ENCODE measurements at regions not wholly inside any gene's neighbourhood (a gene's known extent, or its start where the extent isn't known, plus 50 kb on each side); places are given as distances from the start of the nearest gene placed in this dataset.
A peak's percentile ranks its signal among the peaks of the same experiment; 100 is the strongest.
"Not testable (repeated sequence)": the region's sequence is repeated elsewhere in the genome, so short reads cannot be mapped to it uniquely, and the experiment has no call there.

DNA sequence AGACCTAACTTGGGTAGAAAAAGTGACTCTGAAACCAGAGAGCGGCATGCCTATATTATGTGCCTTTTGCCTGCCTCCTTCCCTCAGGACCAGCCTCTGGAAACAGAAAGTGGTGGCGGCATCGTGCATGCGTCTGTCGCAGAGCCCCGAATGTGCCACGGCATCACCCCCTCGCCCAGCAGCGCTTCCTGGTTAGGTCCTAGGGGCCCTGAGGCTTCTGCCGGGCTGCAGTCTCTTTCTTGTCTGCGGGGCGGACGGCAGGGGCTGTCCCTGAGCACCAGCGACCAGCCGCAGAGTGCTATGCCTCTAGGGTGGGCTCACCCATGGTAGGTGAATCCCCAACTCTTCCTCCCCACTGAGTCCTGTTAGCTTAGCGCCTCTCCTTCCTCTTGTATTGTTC, 68.7 kb downstream of the VSIG4 start:
- DNase-seq = no peak

DNA sequence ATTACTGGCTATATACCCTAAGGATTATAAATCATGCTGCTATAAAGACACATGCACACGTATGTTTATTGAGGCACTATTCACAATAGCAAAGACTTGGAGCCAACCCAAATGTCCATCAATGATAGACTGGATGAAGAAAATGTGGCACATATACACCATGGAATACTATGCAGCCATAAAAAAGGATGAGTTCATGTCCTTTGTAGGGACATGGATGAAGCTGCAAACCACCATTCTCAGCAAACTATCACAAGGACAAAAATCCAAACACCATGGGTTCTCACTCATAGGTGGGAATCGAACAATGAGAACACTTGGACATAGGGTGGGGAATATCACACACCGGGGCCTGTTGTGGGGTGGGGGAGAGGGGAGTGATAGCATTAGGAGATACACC, 72.7 kb downstream of the VSIG4 start:
- not testable (repeated sequence) for DNase-seq

DNA sequence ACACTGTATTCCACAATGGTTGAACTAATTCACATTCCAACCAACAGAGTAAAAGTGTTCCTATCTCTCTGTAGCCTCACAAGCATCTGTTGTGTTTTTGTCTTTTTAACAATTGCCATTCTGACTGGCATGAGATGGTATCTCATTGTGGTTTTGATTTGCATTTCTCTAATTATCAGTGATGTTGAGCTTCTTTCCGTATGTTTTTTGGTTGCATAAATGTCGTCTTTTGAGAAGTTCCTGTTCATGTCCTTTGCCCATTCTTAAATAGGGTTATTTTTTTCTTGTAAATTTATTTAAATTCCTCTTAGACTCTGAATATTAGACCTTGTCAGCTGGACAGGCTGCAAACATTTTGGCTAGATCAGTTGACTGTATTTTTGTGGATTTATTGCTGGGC, 78.2 kb downstream of the VSIG4 start:
- no peak for DNase-seq

DNA sequence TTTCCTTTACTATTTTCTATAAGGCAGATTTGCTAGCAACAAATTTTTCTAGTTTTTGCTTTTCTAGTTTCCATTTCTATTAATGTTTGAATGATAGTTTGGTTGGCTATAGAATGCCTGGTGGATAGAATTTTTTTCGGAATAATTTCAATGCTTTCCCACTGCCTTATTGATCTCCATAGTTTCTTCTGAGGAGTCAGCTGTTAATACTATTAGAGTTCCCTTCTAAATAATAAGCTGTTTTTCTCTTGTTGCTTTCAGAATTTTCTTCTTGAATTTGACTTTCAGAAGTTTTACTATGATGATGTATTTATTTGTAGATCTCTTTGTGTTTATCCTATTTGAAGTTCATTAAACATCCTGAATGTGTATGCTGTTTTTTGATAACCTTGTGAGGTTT, 91.8 kb downstream of the VSIG4 start:
- no peak for DNase-seq

DNA sequence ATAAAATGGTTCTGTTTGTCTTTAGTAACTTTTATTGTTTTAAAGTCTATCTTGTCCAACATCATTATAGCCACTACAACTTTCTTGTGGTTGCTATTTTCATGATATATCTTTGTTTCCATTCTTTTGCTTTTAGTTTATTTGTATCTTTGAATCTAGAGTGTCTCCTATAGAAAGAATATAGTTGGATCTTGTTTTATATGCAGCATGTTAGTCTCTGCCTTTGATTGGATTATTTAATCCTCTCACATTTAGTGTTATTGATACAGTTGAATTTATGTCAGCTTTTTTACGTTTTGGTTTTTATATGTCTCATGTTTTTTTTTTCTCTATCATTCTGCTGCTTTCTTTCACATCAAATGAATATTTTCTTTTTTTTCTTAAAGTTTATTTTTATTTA, 98.1 kb downstream of the VSIG4 start:
- no peak for DNase-seq

DNA sequence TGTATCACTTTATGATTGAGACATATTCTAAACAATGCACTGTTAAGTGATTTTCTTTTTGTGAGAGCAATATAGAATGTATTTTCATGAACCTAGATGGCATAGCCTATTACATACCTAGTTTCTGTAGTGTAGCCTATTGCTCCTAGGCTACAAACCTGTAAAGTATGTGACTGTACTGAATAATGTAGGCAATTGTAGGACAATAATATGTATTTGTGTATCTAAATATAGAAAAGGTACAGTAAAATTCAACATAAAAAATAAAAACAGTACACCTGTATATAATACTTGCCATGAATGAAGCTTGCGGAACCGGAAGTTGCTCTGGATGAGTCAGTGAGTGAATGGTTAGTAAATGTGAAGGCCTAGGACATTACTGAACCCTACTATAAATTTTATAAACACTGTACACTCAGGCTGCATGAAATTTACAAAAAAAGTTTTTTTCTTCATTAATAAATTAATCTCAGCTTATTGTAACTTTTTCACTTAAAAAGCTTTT, 106.7 kb downstream of the VSIG4 start:
- no peak for DNase-seq

DNA sequence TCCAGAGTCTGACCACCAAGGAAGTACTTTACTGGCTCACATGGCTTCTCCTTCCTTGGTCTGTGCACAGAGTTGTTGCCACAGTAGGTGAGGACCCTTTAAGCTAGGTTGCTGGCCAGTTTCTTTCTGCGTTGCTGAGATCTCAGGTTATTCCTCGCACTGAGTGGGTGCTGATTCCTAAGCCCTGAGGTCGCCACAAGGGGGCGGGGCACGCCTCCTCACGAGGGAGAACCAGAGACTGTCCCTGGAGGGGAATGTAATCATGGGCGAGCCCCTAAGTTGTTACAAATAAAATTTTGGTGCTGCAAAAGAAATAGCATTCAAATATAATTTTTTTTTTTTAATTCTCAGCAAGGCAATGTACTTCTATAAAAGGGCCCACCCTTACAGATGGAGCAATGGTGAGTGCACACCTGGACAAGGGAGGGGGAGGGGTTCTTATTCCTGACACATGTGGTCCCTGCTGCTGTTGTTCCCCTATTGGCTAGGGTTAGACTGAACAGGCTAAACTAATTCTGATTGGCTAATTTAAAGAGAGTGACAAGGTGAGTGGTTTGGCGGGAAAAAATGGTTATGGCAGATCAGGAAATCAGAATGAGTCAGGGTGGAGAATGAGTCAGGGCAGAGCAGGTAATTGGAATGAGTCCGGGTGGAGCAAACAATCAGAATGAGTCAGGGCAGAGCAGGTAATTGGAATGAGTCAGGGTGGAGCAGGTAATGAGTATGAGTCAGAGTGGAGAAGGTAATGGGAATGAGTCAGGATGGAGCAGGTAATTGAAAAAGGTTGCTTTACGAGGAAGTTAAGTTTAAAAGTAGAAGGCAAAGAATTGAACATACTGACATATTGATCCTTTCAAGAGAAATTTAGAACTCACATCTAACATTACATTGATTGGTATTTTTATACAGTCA, 107.5 kb downstream of the VSIG4 start:
- DNase-seq = no peak

DNA sequence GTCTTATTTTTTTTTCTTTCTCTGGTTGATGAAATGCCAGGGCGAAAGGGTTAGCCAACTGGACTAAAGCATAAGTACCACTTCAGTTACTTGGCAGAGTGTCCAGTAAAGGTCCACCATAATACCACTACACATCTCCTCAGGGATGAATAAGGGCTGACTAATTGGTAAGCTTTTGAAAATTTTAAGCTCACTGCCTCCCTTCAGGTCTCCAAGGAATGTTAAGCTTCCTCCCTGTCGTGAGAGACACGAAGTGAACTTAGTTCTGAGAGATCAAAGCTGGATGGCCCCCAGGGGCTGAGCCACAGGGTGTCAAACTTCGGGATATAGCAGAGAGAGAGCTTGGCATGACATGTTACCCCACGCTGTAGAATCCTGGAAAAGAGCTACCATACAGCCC, 111.4 kb downstream of the VSIG4 start:
- no peak for DNase-seq

DNA sequence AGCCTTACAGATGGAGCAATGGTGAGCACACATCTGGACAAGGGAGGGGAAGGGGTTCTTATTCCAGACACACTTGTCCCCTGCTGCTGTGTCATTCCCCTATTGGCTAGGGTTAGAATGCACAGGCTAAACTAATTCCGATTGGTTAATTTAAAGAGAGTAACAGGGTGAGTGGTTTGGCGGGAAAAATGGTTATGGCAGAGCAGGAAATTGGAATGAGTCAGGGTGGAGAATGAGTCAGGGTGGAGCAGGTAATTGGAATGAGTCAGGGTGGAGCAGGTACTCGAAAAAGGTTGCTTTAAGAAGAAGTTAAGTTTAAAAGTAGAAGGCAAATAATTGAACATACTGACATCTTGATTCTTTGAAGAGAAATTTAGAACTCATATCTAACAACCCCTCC, 112.5 kb downstream of the VSIG4 start:
- not testable (repeated sequence) for DNase-seq

DNA sequence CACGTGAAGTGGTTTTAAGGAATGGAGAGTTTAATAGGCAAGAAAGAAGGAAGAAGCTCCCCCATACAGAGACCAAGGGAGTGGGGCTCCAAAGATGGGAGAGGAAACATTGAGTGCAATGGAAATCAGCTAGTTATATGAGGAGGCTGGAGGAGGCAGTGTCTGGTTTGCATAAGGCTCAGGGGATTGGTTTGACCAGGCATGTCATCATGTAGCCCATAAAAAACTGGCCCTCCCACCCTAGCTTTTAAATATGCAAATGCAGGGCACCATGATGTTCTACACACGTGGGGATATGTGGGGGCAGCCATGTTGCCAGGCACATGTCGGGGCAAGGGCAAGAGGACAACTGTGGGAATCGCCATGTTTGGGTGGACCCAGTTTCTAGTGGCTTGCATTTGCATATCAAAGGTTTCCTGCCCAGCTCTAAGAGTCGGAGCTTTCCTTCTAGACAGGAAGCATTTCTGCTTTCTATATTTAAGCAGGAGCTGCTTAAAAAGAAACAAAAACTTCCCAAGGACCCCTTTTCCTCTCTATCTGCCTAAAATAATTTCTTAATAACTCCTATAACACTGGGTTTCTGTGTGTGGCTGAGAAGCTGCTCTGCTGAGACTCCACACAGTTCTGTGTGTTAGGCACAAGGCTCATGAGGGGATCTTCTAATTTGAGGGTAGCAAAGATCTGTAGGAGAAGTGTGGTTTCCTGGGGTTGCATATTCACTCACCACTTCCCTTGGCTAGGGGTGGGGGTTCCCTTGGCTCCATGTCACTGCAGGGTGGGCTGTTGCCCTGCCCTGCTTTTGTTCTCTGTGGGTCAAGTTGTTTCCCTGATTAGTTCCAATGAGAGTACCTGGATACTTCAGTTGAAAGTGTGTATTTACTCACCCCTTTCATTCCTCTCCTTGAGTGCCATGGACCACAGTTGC, 113.5 kb downstream of the VSIG4 start:
- DNase-seq = peak; percentile 5

DNA sequence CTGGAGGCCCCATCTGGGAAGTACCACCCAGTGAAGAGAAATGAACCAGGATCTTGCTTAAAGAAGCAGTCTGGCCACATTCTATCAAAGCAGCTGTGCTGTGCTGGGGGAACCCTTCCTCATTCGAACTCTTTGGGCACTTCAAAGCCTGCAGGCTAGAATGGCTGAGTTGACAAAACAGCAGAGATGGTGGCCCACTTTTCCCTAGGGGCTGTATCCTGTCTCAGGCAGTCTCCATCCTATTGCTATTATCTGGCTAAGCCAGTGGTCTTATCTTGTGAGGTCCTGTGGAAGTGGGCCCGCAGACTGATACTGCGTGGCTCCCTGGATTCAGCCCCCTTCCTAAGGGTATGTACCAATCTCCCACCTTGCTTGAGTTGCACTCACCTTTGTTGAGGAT, 114.3 kb downstream of the VSIG4 start:
- no peak for DNase-seq

DNA sequence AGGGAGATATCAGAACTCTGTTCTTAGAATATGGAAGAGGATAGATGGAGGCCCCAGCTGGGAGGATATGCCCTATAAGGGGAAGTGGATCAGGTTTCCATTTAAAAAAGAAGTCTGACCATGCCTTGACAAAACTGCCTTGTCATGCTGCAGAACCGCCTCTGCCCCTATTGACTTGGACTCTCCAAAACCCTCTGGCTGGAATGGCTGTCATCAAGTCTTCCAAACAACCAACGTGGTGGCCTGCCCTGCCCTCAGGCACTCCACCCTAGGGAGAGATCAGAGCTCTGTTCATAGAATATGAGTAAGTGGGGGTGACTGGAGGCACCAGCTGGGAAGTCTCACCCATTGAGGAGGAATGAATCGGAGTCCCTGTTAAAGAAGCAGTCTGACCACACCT, 114.9 kb downstream of the VSIG4 start:
- DNase-seq = no peak

DNA sequence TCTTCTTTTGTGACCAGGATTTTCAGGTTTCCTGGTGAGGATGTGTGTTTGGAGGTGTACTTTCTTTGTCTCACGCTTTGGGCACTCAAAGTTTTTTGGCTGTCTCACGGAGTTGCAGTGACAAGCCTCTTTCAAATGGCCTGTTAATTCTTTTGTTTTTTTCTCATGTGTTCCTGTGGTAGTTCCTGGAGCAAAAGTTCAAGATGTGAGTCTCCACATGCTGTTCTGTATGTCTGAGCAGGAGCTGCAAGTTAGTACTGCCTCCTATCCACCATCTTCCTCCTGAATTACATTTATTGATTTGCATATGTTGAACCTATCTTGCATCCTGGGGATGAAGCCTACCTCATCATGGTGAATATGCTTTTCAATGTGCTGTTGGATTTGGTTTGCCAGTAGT, 118.5 kb downstream of the VSIG4 start:
- no peak for DNase-seq

DNA sequence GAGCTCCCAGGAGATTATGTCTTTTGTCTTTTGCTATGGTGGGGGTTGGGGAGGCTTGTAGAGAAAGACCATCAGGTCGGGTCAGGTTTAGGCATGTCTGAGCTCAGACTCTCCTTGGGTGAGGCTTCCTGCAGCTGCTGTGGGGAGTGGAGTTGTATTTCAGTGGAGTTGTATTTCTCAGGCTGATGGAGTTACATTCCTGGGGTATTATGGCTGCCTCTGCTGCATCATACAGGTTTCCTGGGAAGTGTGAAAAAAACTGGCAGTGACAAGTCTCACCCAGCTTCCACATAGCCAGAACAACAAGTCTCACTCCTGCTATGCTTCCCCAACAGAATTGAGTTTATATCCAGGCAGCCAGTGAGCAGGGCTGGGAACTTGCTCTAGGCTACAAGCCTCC, 119.3 kb downstream of the VSIG4 start:
- no peak for DNase-seq

DNA sequence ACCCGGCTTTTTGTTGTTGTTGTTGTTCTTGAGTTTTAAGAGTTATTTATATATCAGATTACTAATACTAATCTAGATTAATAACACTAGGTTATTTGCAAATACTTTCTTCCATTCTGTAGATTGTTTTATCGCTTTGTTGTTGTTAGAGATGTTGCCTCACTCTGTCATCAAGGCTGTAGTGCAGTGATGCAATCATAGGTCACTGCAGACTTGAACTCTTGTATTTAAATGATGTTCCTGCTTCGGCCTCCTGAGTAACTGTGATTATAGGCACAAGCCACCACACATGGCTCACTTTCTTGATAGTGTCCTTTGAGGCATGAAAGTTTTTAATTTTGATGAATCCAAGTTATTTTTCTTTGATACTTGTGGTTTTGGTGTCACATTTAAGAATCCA, 129.0 kb downstream of the VSIG4 start:
- no peak for DNase-seq

DNA sequence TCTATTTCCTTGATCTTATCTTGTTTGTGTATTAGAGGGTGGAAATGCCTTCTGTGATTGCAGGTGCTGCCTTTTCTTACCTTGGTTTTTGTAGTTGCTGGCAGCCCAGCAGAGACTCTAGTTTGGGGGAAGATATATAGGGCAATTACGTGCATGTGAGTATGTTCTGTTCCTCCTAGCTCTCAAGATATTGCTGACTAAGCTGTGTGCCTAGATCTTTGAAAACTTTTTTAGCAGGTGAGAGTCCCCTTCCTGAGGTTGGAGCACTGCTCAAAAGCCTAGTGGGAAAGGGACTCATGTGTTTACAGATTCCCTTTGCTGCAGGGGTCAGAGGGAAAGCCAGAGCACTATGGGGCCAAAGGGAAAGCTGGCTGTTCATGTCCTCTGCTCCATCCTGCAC, 136.1 kb downstream of the VSIG4 start:
- no peak for DNase-seq

DNA sequence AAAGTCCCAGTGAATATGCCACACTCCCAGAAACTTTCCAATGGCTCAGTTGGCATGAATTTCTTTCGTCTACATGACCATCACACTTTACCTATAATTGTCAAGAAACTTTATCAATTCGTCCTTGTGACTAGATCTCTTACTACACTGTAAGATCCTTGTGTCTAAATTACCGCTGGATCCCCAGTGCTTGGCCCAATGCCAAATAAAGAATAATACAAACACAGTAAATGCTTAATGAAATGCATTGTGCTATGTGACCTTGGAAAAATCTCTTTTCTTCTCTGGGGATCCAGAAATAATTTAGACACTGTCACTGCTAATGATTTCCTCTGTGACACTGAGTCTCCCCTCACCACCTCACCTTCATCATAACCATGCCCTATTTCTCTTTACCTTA, 137.9 kb downstream of the VSIG4 start:
- no peak for DNase-seq

DNA sequence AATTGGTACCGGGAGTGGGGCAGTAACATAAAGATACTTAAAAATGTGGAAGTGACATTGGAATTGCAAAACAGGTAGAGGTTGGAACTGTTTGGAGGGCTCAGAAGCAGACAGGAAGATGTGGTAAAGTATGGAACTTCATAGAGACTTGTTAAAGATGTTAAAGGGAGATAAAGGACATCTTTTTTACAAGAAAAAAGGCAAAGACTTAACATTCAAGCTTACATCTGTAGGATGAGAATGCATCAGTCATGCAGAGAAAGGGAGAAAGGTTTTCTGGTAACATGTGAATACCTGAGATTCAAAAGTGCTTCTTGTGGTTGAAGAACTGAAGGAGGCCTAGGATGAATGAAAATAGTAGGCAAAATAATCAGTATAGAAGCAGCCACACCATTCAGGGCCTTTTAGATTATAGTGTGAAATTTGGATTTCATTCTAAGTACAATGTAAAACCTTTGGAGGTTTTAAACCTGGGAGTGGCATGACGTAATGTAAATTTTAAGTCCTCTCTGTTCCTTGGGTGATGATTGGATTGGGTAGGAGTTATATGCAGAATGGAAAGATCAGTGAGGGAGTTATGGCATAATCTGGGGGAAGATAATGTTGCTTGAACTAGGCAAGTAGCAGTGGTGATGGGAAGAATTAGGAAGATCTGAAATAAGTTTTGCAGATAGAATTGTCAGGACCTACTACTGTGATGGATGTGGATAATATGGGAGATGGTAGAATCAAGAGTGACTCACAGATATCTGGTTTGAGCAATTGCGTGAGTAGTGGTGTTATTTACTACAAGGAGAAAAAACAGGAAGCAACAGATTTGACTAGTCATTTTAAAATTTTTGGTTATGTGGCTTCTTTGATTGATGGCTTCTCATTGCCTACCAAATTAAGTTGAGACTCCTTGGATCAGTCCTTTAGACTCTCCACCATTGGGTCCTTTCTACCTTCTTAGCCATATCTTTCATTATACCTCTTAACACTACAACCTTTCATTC, 138.7 kb downstream of the VSIG4 start:
- DNase-seq = no peak

DNA sequence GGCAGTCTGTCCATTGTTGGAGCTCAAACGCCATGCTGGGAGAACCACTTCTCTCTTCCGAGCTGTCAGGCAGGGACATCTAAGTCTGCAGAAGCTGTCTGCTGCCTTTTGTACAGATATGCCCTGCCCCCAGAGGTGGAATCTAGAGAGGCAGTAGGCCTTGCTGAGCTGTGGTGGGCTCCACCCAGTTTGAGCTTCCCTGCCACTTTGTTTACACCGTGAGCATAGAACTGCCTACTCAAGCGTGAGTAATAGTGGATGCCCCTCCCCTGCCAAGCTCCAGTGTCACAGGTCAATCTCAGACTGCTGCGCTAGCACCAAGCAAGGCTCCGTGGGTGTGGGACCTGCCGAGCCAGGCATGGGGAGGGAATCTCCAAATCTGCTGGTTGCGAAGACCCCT, 145.7 kb downstream of the VSIG4 start:
- DNase-seq = no peak

DNA sequence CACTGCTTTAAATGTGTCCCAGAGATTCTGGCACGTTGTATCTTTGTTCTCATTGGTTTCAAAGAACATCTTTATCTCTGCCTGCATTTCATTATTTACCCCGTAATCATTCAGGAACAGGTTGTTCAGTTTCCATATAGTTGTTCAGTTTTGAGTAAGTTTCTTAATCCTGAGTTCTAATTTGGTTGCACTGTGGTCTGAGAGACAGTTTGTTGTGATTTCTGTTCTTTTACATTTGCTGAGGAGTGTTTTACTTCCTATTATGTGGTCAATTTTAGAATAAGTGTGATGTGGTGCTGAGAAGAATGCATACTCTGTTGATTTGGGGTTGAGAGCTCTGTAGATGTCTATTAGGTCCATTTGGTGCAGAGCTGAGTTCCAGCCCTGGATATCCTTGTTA, 148.1 kb downstream of the VSIG4 start:
- DNase-seq = not testable (repeated sequence)

DNA sequence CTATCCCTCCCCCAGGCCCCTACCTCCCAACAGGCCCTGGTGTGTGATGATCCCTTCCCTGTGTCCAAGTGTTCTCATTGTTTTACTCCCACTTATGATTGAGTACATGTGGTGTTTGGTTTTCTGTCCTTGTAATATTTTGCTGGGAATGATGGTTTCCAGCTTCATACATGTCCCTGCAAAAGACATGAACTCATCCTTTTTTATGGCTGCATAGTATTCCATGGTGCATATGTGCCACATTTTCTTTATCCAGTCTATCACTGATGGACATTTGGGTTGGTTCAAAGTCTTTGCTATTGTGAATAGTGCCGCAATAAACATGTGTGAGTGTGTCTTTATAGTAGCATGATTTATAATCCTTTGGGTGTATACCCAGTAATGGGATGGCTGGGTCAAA, 151.7 kb downstream of the VSIG4 start:
- DNase-seq = not testable (repeated sequence)

DNA sequence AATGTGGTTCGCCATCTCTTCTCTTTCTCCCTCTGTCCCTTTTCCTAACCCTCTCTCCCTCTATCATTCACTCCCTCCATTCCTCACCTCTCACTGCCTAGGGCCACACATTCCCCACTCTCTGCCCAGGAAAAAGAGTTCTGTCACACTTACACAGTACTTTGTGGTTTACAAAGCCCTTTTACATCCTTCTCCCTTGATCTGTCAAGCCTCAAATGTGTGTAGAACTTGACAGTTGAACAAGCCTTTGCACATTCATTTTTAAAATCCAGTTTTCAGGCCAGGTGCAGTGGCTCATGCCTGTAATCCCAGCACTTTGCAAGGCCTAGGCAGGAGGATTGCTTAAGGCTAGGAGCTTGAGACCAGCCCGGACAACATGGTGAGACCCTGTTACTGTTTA, 156.3 kb downstream of the VSIG4 start:
- DNase-seq = no peak

Measured in T-helper 9 cell (primary cell).